Posterior vena cava (tissue), 2 donors: ENCODE measurements at regions not wholly inside any gene's neighbourhood (a gene's known extent, or its start where the extent isn't known, plus 50 kb on each side); places are given as distances from the start of the nearest gene placed in this dataset.
"Not testable (repeated sequence)": the region's sequence is repeated elsewhere in the genome, so short reads cannot be mapped to it uniquely, and the experiment has no call there.

Source experiments
- DNase-seq: peaks from one replicate; pipeline ENCODE4 v3.0.0-alpha.2; 2020; ENCODE audit warnings: low spot score
- intact Hi-C, 2 donors: fragments of 100-400 bp; cut with DNase I; formaldehyde crosslinking; loops; one replicate each; pipeline versions ENCODE4 v1.14.1 to v1.14.2; 2022 to 2023
- donor health status: DM: yes; HTN: yes; CAD: no.
- donor health status: DM: yes; HTN: yes; CAD: no.

GRCh38 chr9:38179965-38180364, 110.9 kb upstream of the SHB start:
- intact Hi-C loops: loop anchor here in 1 of 2 donors (5.0 kb wide), 1 partner anchor 177 kb away; no protein-coding TSS in a partner anchor
- no peak for DNase-seq

- DNase-seq: no peak
- intact Hi-C loops: no loop called here
These were observed 109.2 kb upstream of the SHB start for GRCh38 chr9:38178237-38178636.

- DNase-seq: no peak
- intact Hi-C loops: no loop called here
These were observed 108.7 kb upstream of the SHB start for GRCh38 chr9:38177680-38178079.

GRCh38 chr9:38176251-38176650, 107.2 kb upstream of the SHB start:
- DNase-seq: no peak
- intact Hi-C loops: no loop called here

- DNase-seq: no peak
- intact Hi-C loops: no loop called here
These were observed 106.4 kb upstream of the SHB start for GRCh38 chr9:38175423-38175822.

- intact Hi-C loops: no loop called here
These were observed 103.6 kb upstream of the SHB start for GRCh38 chr9:38172586-38172985.

GRCh38 chr9:38171926-38172325, 102.9 kb upstream of the SHB start:
- intact Hi-C loops: no loop called here
- no peak for DNase-seq

More at GRCh38 chr9:38172586-38172985, 103.6 kb upstream of the SHB start:
- DNase-seq: no peak

GRCh38 chr9:38171538-38171884, 102.5 kb upstream of the SHB start:
- intact Hi-C loops: no loop called here

GRCh38 chr9:38170763-38171537, 101.9 kb upstream of the SHB start:
- DNase-seq, intact Hi-C loops: not testable (repeated sequence)

More at GRCh38 chr9:38171538-38171884, 102.5 kb upstream of the SHB start:
- DNase-seq: no peak

GRCh38 chr9:38170155-38170554, 101.1 kb upstream of the SHB start:
- intact Hi-C loops, DNase-seq: not testable (repeated sequence)

- intact Hi-C loops: no loop called here
- DNase-seq: no peak
These were observed 97.5 kb upstream of the SHB start for GRCh38 chr9:38166501-38166900.

GRCh38 chr9:38164659-38165221, 95.7 kb upstream of the SHB start:
- intact Hi-C loops: no loop called here
- DNase-seq: no peak

- DNase-seq: no peak
- intact Hi-C loops: no loop called here
These were observed 94.5 kb upstream of the SHB start for GRCh38 chr9:38163518-38163917.

GRCh38 chr9:38162332-38163211, 93.5 kb upstream of the SHB start:
- peak; percentile 15 for DNase-seq
- intact Hi-C loops: no loop called here

- DNase-seq: peak; percentile 83
- intact Hi-C loops: no loop called here
These were observed 91.7 kb upstream of the SHB start for GRCh38 chr9:38160613-38161215.

GRCh38 chr9:38159599-38159998, 90.6 kb upstream of the SHB start:
- peak; percentile 5 for DNase-seq
- intact Hi-C loops: loop anchor here in 1 of 2 donors (10.0 kb wide), 1 partner anchor 235 kb away; no protein-coding TSS in a partner anchor

- DNase-seq: peak; percentile 59
- intact Hi-C loops: loop anchor here in 1 of 2 donors (10.0 kb wide), 1 partner anchor 234 kb away; no protein-coding TSS in a partner anchor
These were observed 89.6 kb upstream of the SHB start for GRCh38 chr9:38158628-38159027.

- intact Hi-C loops: loop anchor here in 1 of 2 donors (10.0 kb wide), 1 partner anchor 233 kb away; no protein-coding TSS in a partner anchor
- DNase-seq: peak; percentile 2
These were observed 88.7 kb upstream of the SHB start for GRCh38 chr9:38157711-38158110.
